Glomerular visceral epithelial cell (primary cell): ENCODE measurements at regions not wholly inside any gene's neighbourhood (a gene's known extent, or its start where the extent isn't known, plus 50 kb on each side); places are given as distances from the start of the nearest gene placed in this dataset.
A peak's percentile ranks its signal among the peaks of the same experiment; 100 is the strongest.
"Not testable (repeated sequence)": the region's sequence is repeated elsewhere in the genome, so short reads cannot be mapped to it uniquely, and the experiment has no call there.

ENCODE experiments used
- DNase-seq: peaks from one replicate; pipeline ENCODE4 v3.0.0-alpha.2; 2016; ENCODE audit errors: extremely low spot score

DNA sequence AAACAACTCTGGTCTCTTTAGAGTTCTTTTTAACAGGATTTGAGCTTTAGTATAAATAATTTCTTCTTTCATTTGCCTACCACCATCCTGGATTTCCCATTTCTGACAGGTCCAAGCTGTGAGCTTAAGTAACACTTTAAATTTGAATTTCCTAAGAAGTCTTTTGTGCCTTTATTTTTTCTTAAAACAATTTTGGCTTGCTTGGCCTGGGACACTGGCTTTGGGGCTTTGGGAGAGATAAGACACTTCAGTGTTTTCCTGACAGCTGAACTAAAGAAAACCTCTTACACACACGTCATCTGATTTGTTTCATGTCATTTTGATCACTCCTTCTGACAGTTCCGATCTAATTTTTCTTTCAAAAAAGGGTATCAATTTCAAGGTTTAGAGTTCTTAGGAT, 121.3 kb upstream of the BMPER start:
- no peak for DNase-seq

DNA sequence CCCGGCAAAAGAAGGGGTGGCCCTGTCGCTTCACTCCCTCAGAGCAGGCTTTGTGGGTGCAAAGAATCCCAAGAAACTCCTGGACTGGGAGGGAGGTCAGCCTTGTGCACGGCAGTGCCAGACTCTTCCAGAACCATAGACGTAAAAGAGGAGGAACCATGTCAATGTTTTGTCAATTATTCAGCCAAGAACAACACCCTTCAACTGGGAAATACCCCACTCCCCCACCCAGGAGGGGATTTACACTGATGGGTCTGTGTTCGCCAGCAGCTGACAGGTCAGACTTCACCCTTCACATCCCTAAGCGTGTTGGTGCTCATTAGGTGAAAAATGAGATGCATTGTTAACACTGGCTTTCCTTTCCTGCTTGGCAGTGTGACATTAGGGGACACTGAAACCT, 116.8 kb upstream of the BMPER start:
- DNase-seq, result no peak

DNA sequence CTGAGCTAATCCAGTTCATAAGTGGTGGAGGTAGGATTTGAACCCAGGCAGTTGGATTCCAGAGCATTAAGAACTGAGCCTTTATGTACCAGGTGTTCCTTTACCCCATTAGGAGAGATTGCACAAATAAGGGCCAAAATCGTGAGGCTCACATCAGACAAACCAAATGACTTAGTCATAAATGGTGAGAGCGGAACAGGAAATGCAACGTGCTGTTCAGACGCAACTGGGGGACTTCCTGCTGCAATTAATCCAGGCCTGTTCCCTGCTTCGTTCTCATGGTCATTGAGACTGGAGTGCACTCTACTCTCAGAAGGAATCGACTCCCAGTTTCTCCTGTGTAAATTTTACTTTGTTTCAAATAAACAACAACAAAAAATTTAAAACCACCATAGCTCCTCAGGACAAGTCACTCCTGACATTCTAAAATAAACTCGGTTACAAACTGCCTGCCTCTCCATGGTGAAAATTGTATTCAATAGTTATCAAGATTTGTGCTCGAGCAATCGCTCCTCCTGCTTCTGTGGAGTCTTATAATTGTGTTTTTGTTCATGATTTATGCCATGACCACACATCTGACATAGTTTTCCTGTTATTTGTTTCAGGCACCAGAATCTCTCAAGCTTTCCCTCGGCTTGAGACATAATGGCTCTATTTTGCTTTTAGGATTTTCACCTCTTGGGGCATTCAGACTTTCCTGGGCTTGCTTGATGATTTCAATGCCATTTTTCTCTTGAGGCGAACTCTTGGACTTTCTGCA, 115.3 kb upstream of the BMPER start:
- DNase-seq, result no peak

- no peak for DNase-seq
Measured at GRCh38 chr7:33790746-33791145, 114.6 kb upstream of the BMPER start.

DNA sequence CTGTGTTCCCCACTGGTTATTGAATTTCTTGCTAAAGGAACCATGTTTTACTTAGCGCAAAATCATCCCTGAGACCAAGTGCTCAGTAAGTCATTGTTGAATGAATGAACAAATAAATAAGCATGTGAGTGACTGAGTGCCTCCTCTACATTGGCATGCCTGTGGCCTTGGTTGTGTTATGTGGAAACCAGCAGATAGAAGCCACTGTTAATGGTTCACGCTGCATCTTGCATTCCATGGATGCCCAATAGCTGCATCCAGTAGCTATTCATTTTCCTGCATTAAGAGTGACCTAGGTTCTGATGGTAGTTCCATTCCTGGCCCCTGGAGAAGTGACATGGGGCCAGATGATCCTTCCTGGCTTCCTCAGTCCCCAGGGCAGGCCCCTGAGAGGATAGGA, 113.3 kb upstream of the BMPER start:
- no peak for DNase-seq

GRCh38 chr7:33792547-33793105, 112.7 kb upstream of the BMPER start:
- DNase-seq, result no peak

DNA sequence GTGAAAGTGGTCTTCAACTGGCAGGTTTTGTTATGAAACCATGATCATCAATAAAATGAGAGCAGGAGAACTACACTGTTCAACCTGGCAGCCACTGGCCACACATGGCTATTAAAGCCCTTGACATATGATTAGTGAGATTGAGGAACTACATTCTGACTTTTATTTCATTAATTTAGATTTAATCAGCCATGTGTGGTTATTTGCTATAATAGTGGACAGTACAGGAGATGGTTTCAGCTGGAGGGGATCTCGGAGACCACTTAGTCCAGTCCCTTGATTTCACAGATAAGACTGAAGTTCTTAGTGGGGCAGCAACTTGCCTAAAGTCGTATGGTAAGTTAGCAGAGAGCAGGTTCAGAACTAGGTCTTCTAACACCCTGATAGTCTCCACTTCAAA, 111.7 kb upstream of the BMPER start:
- DNase-seq, result no peak

DNA sequence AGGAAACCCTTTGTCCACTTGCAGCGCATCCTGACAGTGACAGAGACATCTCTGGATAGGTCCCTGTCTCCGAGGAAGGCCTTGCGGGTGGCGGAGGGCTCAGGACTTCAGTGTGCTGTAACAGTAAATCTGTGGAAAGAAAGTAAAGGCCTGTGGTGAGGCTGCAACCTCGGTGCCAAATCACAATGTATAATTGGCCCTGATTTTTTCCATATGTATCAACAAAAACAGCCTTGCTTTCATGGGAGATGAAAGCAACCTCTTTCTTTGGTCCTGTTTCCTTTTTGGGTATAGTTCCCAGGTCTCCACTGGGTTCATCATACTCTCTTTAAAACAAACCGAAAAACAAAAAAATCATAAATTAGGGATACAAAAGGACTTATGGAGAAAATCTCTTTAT, 110.9 kb upstream of the BMPER start:
- DNase-seq, result no peak

DNA sequence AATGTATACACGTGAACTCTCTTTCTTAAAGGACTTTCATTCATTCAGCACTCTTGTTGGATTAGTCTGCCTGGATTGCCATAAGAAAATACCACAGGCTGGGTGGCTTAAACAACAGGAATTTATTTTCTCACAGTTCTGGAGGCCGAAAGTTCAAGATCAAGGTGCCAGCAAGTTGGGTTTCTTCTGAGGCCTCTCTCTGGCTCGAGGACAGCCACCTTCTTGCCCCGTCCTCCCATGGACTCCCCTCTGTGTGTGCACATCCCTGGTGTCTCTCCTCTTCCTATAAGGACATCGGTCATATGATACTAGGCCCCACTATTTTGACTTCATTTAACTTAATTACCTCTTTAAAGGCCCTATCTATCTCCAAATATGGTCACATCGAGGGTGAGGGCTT, 110.4 kb upstream of the BMPER start:
- no peak for DNase-seq

DNA sequence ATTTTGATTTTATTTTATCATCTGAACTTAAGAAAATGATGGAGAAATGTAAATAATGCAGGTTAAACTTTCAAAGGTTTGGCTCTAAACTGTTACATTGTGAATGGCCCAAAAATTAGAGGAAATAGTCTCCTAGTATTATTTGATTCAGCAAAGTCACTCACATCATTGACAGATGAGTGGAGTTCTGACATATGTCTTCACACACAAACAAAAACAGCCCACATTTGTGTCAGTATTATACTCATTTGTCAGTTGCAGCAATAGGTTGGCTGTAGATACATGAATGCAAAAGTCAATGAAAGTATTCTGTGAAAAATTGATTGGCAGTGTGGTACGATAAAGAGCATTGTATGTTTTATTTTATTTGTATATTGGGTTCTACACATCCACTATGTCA, 108.8 kb upstream of the BMPER start:
- DNase-seq, result no peak

DNA sequence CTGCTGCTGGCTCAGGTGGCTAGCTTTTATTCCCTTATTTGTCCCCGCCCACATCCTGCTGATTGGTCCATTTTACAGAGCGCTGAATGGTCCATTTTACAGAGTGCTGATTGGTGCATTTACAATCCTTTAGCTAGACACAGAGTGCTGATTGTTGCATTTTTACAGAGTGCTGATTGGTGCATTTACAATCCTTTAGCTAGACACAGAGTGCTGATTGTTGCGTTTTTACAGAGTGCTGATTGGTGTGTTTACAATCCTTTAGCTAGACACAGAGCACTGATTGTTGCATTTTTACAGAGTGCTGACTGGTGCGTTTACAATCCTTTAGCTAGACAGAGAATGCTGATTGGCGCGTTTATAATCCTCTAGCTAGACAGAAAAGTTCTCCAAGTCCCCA, 107.8 kb upstream of the BMPER start:
- DNase-seq, result not testable (repeated sequence)

DNA sequence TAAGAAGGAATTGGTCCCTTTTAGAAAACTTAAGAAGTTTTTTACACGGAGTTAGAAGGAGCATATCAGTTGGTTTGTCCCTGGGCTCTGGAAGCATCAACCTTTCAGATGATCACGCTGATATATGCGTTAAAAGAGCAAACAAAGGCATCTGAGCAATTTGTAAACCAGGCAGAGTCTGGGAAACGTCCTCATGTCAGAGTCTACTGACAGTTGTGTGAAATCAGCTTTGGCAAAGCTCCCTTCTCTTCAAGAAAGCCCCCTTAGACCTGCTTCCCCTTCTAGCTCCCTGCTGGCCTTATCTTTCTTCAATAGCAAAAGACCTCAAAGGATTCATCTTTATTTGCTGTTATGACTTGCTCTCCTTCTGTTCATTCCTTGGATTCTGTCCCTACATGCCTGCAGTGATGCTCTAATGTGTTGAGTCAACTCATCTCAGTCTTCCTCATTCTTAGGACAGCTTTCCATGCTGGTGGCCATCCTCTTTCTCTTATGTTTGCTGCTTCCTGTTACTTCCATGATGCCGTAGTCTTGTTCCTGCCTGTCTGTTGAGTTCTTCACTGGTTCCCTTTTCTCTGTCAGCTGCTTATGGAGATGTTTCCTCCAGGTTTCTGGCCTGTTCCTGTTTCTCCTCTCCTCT, 106.5 kb upstream of the BMPER start:
- no peak for DNase-seq

GRCh38 chr7:33799766-33800165, 105.6 kb upstream of the BMPER start:
- no peak for DNase-seq

DNA sequence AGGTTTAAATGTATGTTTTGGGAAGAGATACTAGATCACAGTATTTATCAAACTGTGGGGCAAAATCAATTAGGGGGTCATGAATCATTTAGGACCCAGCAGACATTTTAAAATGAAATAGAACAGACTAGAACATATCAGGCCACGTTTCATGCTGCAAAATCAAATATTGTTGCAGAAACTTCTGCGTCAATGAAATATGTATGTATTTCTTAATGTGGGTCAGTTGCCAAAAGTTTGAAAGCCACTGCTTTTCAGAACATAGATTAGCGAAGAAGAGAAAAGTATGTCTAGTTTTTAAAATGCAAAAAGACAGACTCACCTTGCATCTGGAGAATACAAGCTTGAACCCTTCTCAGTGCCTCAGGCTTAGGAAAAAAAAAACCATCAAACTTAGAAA, 102.7 kb upstream of the BMPER start:
- DNase-seq, result no peak

- no peak for DNase-seq
Measured at GRCh38 chr7:33804140-33804660, 101.1 kb upstream of the BMPER start.

DNA sequence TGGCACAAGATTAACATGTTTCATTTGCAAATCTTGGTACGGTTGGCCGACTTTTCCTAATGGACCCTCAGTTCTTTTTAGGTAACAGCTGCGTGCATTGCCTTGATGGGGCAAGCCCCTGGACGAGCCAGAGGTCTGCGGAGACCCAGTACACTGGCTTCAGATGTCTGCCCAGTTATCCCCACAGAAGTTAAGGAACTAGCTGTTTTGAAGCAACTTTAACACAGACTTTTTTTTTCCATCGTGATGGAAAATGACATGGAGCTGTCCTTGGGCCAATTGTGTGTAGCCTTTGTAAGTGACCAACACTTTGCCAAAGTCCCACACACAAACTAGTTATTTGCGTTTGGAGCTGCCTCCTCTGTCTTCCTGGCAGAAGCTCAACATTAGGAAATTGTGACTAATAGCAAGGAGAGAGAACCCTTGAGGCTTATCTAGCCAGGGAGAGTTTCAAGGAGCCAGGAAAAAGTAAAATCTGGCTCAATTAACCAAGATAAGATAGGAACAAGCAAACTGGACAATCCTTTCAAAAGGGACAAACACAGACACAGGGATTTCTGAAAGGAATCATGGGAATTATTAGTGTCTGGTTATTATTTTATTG, 99.6 kb upstream of the BMPER start:
- DNase-seq, result no peak

DNA sequence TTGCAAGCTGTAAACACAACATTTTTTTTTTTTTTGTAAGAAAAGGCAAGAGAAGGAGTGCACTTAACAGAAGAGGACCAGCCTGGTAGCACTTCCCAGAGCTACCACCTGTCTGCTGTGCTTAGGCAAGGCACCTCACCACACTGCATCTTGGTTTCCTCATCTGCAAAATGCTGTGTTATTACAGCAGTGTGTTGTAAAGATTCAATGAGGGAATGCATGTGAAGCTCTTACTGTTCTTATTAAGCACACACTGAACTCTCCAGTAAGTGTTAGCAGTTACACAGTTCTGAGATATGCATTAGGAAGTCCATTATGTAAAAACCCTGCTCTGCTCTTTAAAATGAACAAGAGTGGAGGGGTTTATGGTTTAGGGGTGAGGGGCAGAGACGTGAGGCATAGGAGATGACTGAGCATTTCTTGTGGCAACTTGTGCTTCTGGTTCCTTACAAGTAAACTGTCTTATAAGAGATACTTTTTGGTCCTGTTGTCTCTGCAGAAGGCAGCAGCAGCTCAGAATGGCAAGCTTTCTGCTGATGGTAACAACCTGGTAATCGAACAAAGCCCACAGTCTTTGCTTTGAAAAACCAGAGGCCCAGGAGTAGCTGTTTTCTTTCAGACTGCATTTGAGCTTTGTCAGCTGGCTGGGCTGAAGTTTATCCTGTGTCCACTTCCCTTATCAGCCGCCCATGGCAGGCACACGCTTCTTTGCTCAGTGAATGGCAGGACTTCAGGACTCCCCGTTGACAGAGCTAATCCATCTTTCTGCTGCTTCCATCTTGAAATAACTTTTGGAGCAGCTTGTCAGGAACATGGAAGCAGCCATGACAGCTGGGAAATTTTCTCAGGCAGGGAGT, 98.8 kb upstream of the BMPER start:
- no peak for DNase-seq

DNA sequence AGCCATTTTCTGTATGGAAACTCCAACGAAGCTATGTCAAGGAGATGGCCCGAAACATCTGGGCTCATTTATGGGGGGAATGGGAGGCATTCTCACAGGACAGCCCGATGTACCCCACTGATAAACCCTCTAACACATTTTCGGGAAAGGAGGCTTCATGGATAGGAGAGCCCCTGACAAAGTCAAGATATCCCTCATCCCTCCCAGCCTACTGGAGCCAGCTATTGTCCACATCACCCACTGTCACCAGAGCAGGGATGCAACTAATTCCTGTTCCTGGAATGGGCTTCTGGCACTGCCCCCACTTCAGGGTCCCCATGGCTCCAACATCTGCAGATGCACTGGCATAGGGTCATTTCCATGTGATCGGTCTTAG, 98.2 kb upstream of the BMPER start:
- no peak for DNase-seq

GRCh38 chr7:33807779-33808482, 97.4 kb upstream of the BMPER start:
- peak; percentile 70 for DNase-seq

- no peak for DNase-seq
Measured at GRCh38 chr7:33809228-33809627, 96.1 kb upstream of the BMPER start.

GRCh38 chr7:33810356-33810755, 95.0 kb upstream of the BMPER start:
- no peak for DNase-seq
